ENCODE measurements at regions not wholly inside any gene's neighbourhood (a gene's known extent, or its start where the extent isn't known, plus 50 kb on each side); places are given as distances from the start of the nearest gene placed in this dataset.

- TF ChIP-seq PRDM10 (IDR thresholded peaks at IDR 0.05; ENCODE audit: partially characterized antibody) (no peak), KHSRP (IDR thresholded peaks at IDR 0.05) (no peak), DEAF1 (CRISPR knock-in tag; IDR thresholded peaks at IDR 0.05) (no peak), ZBTB7A (IDR thresholded peaks at IDR 0.05; ENCODE audit: borderline replicate concordance, control insufficient read depth, low read depth, low read length) (no peak), CTCF (IDR thresholded peaks at IDR 0.05 in 2 of 3, conservative IDR thresholded peaks at IDR 0.05 in 1 of 3; ENCODE audit: insufficient read depth in 2 of 3, low read depth in 1 of 3, low read length in 3 of 3) (no peak), NR1H2 (CRISPR knock-in tag; IDR thresholded peaks at IDR 0.05) (no peak), SETDB1 (IDR thresholded peaks at IDR 0.05; ENCODE audit: low read length) (no peak)
Observed at GRCh38 chr1:71285529-71285928, 204.7 kb upstream of the ZRANB2 start.
